HepG2 (cell line): ENCODE measurements at regions not wholly inside any gene's neighbourhood (a gene's known extent, or its start where the extent isn't known, plus 50 kb on each side); places are given as distances from the start of the nearest gene placed in this dataset.

ENCODE experiments used
- ATAC-seq: fragments of 200-7000 bp; cut with Tn5 transposase; 3 replicates; pipeline ENCODE4 v1.9.1; 2020; ENCODE audit warnings: mild to moderate bottlenecking, moderate library complexity
- BruUV-seq: library from RNA; stranded (reverse); fragments of 400-500 nt; replicated peaks from 2 replicates; lab custom pipeline; 2021; lab: Mats Ljungman, UMichigan
- CTCF ChIA-PET: fragments of 300-600 bp; formaldehyde crosslinking; extraction: SDS; loops from one replicate; lab custom pipeline; 2021; ENCODE audit warnings: low total read pairs, inconsistent platforms, low intra/inter-chr PET ratio; lab: Yijun Ruan, JAX
- POLR2A ChIA-PET: fragments of 350-600 bp; sonication (Branson Sonifier 250); formaldehyde crosslinking; loops from one replicate; lab custom pipeline; 2020; ENCODE audit warnings: antibody characterized with exemption, inconsistent platforms; lab: Yijun Ruan, JAX
- DNase-seq: peaks from one replicate; pipeline ENCODE4 v3.0.0-alpha.2; 2015; ENCODE audit warnings: low spot score
- FAIRE-seq: peaks from 3 replicates; lab custom pipeline; 2011; peaks lifted over from hg19 to GRCh38; lab: Jason Lieb, UNC
- H2AFZ ChIP-seq: one replicate; pipeline ENCODE4 v1.6.1; 2011; ENCODE audit warnings: low read length, inconsistent platforms
- H3K27ac ChIP-seq: fragments of 300-600 bp; 3 replicates; pipeline ENCODE4 v1.8.0; 2011; ENCODE audit warnings: mixed run types, mild to moderate bottlenecking, mixed read lengths, low read length, inconsistent platforms; ENCODE audit not compliant: insufficient read depth; ENCODE audit errors: extremely low read length
- H3K27me3 ChIP-seq, 2 experiments: fragments of 200-600 bp in 1 of 2; 2 replicates in 1 of 2; 3 replicates in 1 of 2; pipeline versions ENCODE4 v1.6.0 to v1.8.0; 2011; ENCODE audit warnings: low read length in 2 of 2, mild to moderate bottlenecking in 2 of 2, moderate library complexity in 2 of 2, inconsistent platforms in 1 of 2; ENCODE audit not compliant: insufficient read depth in 2 of 2, control insufficient read depth in 1 of 2
- H3K36me3 ChIP-seq, 2 experiments: fragments of 200-600 bp in 1 of 2; replicated peaks in 1 of 2; 2 replicates in 1 of 2; 3 replicates in 1 of 2; pipeline versions ENCODE4 v1.5.1 to v1.8.0; 2011; ENCODE audit warnings: low read length in 2 of 2, inconsistent platforms in 1 of 2; ENCODE audit not compliant: insufficient read depth in 2 of 2, control insufficient read depth in 1 of 2
- H3K4me1 ChIP-seq: 2 replicates; pipeline ENCODE4 v1.5.1; 2012; ENCODE audit warnings: low read length, inconsistent platforms; ENCODE audit not compliant: insufficient read depth
- H3K4me2 ChIP-seq: 2 replicates; pipeline ENCODE4 v1.6.0; 2011; ENCODE audit warnings: low read depth, low read length, inconsistent platforms
- H3K4me3 ChIP-seq, 3 experiments: fragments of 200-600 bp in 1 of 3; sonication (generic), shearing (Covaris generic) in 1 of 3; replicated peaks in 1 of 3; 2 replicates each; pipeline ENCODE4 v1.5.1; 2011 to 2016; ENCODE audit warnings: low read length in 3 of 3, inconsistent platforms in 2 of 3, low read depth in 2 of 3, mild to moderate bottlenecking in 2 of 3, control low read depth in 1 of 3, mixed read lengths in 1 of 3; ENCODE audit not compliant: insufficient read depth in 1 of 3
- H3K79me2 ChIP-seq: one replicate; pipeline ENCODE4 v1.6.1; 2011; ENCODE audit warnings: low read length, inconsistent platforms; ENCODE audit not compliant: insufficient read depth
- H3K9ac ChIP-seq: 2 replicates; pipeline ENCODE4 v1.6.0; 2011; ENCODE audit warnings: mild to moderate bottlenecking, low read depth, low read length, inconsistent platforms; ENCODE audit not compliant: insufficient read depth
- H3K9me3 ChIP-seq: 2 replicates; pipeline ENCODE4 v1.5.1; 2012; ENCODE audit warnings: mild to moderate bottlenecking, low read length
- H4K20me1 ChIP-seq: 2 replicates; pipeline ENCODE4 v1.6.0; 2011; ENCODE audit warnings: inconsistent platforms, mild to moderate bottlenecking, low read length, moderate library complexity; ENCODE audit not compliant: insufficient read depth
- ATF1 ChIP-seq: IDR thresholded peaks from 2 replicates; pipeline ENCODE4 v1.6.1; 2016; ENCODE audit warnings: mild to moderate bottlenecking, control low read depth
- FOXJ3 ChIP-seq: sonication (generic); formaldehyde crosslinking; IDR thresholded peaks from 2 replicates; pipeline ENCODE4 v1.4.0; 2020; ENCODE audit warnings: missing genetic modification reagents, mild to moderate bottlenecking, borderline replicate concordance
- GATAD2A ChIP-seq: IDR thresholded peaks from 2 replicates; pipeline ENCODE4 v1.6.1; 2016
- LBX2 ChIP-seq: sonication (generic); formaldehyde crosslinking; IDR thresholded peaks from 2 replicates; pipeline ENCODE4 v1.5.0; 2020; ENCODE audit warnings: missing genetic modification reagents, mild to moderate bottlenecking, borderline replicate concordance
- ZNF878 ChIP-seq: sonication (generic); formaldehyde crosslinking; IDR thresholded peaks from 2 replicates; pipeline ENCODE4 v1.8.1; 2023; ENCODE audit warnings: mild to moderate bottlenecking, missing genetic modification reagents, moderate library complexity
- WGBS: methylation state at CpG from one replicate; pipeline ENCODE4 v1.1.6; 2017; ENCODE audit warnings: low lambda C conversion rate; 5-methylcytosine and 5-hydroxymethylcytosine counted together
- in situ Hi-C: cut with HindIII; loops from 2 replicates; pipeline ENCODE4 v1.10.0; 2017; ENCODE audit warnings: low pct_unique_long_range_greater_than_20kb; ENCODE audit not compliant: extremely low pct_ligation_motif_present
- intact Hi-C: fragments of 100-400 bp; cut with micrococcal nuclease; formaldehyde crosslinking; loops from one replicate; pipeline ENCODE4 v1.10.0; 2022; ENCODE audit not compliant: unreplicated experiment
- TF ChIP-seq, protein P1 (sequence below): sonication (generic); formaldehyde crosslinking; IDR thresholded peaks from 2 replicates; pipeline ENCODE4 v1.4.0; 2020; ENCODE audit warnings: missing genetic modification reagents
- TF ChIP-seq, protein P2 (sequence below): sonication (generic); formaldehyde crosslinking; IDR thresholded peaks from 2 replicates; pipeline ENCODE4 v1.5.0; 2020; ENCODE audit warnings: missing genetic modification reagents

DNA sequence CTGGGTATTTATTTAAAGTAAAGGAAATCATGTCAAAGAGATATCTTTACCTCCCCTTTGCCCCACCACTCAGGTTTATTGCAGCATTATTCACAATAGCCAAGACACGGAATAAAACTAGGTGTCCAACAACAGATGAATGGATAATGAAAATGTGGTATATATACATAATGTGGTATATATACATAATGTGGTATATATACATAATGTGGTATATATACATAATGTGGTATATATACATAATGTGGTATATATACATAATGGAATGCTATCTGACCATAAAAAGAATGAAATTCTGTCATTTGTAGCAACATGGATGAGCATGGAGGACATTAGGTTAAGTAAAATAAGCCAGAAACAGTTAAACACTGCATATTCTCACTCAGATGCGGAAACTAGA lies 262.6 kb upstream of the PLXNA2 start:
- DNase-seq (no peak), ATAC-seq (no peak), FAIRE-seq (no peak)
- ChIA-PET CTCF (no interaction called here), POLR2A (no interaction called here)
- H3K9me3 ChIP-seq: no peaks in the 10 kb centered on the region
- in situ Hi-C loops (no loop called here), intact Hi-C loops (no loop called here)
- WGBS: 39% methylated on average over 2 of the region's 2 CpGs
- BruUV-seq: no TSS peak
- H3K27me3 ChIP-seq: no peaks in the 10 kb centered on the region
- no peaks in the 10 kb centered on the region for H4K20me1 ChIP-seq
- no peak overlapping the region for H3K27ac ChIP-seq
- H3K79me2 ChIP-seq: no peaks in the 10 kb centered on the region
- no peak overlapping the region for H3K4me3 ChIP-seq
- no peak overlapping the region for H3K9ac ChIP-seq
- TF ChIP-seq ATF1 (CRISPR knock-in tag) (no peak), LBX2 (no peak), ZNF878 (CRISPR knock-in tag) (no peak), GATAD2A (CRISPR knock-in tag) (no peak), FOXJ3 (CRISPR knock-in tag) (no peak)
- TF ChIP-seq, protein P1, sequence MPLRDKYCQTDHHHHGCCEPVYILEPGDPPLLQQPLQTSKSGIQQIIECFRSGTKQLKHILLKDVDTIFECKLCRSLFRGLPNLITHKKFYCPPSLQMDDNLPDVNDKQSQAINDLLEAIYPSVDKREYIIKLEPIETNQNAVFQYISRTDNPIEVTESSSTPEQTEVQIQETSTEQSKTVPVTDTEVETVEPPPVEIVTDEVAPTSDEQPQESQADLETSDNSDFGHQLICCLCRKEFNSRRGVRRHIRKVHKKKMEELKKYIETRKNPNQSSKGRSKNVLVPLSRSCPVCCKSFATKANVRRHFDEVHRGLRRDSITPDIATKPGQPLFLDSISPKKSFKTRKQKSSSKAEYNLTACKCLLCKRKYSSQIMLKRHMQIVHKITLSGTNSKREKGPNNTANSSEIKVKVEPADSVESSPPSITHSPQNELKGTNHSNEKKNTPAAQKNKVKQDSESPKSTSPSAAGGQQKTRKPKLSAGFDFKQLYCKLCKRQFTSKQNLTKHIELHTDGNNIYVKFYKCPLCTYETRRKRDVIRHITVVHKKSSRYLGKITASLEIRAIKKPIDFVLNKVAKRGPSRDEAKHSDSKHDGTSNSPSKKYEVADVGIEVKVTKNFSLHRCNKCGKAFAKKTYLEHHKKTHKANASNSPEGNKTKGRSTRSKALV (CRISPR knock-in tag): no peak
- TF ChIP-seq, protein P2, sequence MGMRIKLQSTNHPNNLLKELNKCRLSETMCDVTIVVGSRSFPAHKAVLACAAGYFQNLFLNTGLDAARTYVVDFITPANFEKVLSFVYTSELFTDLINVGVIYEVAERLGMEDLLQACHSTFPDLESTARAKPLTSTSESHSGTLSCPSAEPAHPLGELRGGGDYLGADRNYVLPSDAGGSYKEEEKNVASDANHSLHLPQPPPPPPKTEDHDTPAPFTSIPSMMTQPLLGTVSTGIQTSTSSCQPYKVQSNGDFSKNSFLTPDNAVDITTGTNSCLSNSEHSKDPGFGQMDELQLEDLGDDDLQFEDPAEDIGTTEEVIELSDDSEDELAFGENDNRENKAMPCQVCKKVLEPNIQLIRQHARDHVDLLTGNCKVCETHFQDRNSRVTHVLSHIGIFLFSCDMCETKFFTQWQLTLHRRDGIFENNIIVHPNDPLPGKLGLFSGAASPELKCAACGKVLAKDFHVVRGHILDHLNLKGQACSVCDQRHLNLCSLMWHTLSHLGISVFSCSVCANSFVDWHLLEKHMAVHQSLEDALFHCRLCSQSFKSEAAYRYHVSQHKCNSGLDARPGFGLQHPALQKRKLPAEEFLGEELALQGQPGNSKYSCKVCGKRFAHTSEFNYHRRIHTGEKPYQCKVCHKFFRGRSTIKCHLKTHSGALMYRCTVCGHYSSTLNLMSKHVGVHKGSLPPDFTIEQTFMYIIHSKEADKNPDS (CRISPR knock-in tag): no peak
- H3K4me1 ChIP-seq: no peaks in the 10 kb centered on the region
- no peak overlapping the region for H2AFZ ChIP-seq
- H3K36me3 ChIP-seq: no peaks in the 10 kb centered on the region
- no peak overlapping the region for H3K4me2 ChIP-seq
